Dermis microvascular lymphatic vessel endothelial cell (primary cell): ENCODE measurements at regions not wholly inside any gene's neighbourhood (a gene's known extent, or its start where the extent isn't known, plus 50 kb on each side); places are given as distances from the start of the nearest gene placed in this dataset.
"Not testable (repeated sequence)": the region's sequence is repeated elsewhere in the genome, so short reads cannot be mapped to it uniquely, and the experiment has no call there.

Source experiments
- DNase-seq, 2 donors: peaks; one replicate each; pipeline versions ENCODE4 v3.0.0 to v3.0.0-alpha.2; 2010; ENCODE audit warnings: low read depth in 2 of 2

- DNase-seq, result no peak
These were observed 257.9 kb downstream of the PDCD6IP start for GRCh38 chr3:34056181-34056910.

GRCh38 chr3:34056951-34057390 lies 258.5 kb downstream of the PDCD6IP start:
- DNase-seq, result no peak

- DNase-seq, result not testable (repeated sequence)
These were observed 262.6 kb downstream of the PDCD6IP start for GRCh38 chr3:34060995-34061394.

GRCh38 chr3:34065901-34066300 lies 267.5 kb downstream of the PDCD6IP start:
- DNase-seq, result no peak

GRCh38 chr3:34066328-34066727 lies 267.9 kb downstream of the PDCD6IP start:
- DNase-seq, result no peak

GRCh38 chr3:34066999-34067398 lies 268.6 kb downstream of the PDCD6IP start:
- no peak for DNase-seq

GRCh38 chr3:34067536-34068051 lies 269.2 kb downstream of the PDCD6IP start:
- DNase-seq, result no peak

- DNase-seq, result no peak
These were observed 270.1 kb downstream of the PDCD6IP start for GRCh38 chr3:34068505-34068904.

- no peak for DNase-seq
These were observed 272.6 kb downstream of the PDCD6IP start for GRCh38 chr3:34070831-34071585.

- DNase-seq, result no peak
These were observed 273.9 kb downstream of the PDCD6IP start for GRCh38 chr3:34072297-34072696.

- no peak for DNase-seq
These were observed 274.7 kb downstream of the PDCD6IP start for GRCh38 chr3:34073111-34073510.

- no peak for DNase-seq
These were observed 275.5 kb downstream of the PDCD6IP start for GRCh38 chr3:34073961-34074360.

GRCh38 chr3:34075975-34076374 lies 277.5 kb downstream of the PDCD6IP start:
- no peak for DNase-seq

- no peak for DNase-seq
These were observed 279.2 kb downstream of the PDCD6IP start for GRCh38 chr3:34077417-34078195.

- no peak for DNase-seq
These were observed 280.0 kb downstream of the PDCD6IP start for GRCh38 chr3:34078418-34078817.

- not testable (repeated sequence) for DNase-seq
These were observed 281.4 kb downstream of the PDCD6IP start for GRCh38 chr3:34079849-34080248.

- DNase-seq, result not testable (repeated sequence)
These were observed 291.9 kb downstream of the PDCD6IP start for GRCh38 chr3:34090379-34090778.

GRCh38 chr3:34090876-34091275 lies 292.4 kb downstream of the PDCD6IP start:
- no peak for DNase-seq

GRCh38 chr3:34094280-34094679 lies 295.9 kb downstream of the PDCD6IP start:
- DNase-seq, result not testable (repeated sequence)

GRCh38 chr3:34102288-34102687 lies 303.9 kb downstream of the PDCD6IP start:
- no peak for DNase-seq

- no peak for DNase-seq
These were observed 307.9 kb downstream of the PDCD6IP start for GRCh38 chr3:34106379-34106778.

- peak in 1 of 2 donors; percentile 69 for DNase-seq
These were observed 308.4 kb downstream of the PDCD6IP start for GRCh38 chr3:34106879-34107278.
